HG03045 (cell line): ENCODE measurements at regions not wholly inside any gene's neighbourhood (a gene's known extent, or its start where the extent isn't known, plus 50 kb on each side); places are given as distances from the start of the nearest gene placed in this dataset.

Experiments used
- ATAC-seq: cut with Tn5 transposase; IDR thresholded peaks from one replicate; pipeline ENCODE4 v1.9.1; 2021; ENCODE audit warnings: mild to moderate bottlenecking, moderate library complexity; ENCODE audit not compliant: unreplicated experiment

DNA sequence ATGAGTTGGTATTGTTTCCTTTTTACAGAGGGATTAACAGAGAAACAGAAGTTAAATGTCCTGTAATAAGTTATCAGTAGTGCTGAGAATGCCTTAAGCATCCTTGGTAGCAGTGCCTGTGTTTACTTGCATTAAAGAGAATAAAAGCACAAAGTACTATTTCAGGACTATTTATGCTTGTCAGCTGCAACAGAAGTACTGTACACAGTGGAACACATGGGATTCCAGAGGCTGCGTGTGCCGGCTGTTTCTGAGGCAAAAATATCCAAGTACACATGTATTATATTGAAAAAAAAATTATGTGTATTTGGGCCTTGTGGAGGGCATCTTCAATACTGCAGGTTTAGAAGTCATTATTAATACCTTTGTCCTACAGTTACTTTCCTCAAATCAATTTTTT lies 58.2 kb upstream of the ACTBL2 start:
- ATAC-seq, result no peak

DNA sequence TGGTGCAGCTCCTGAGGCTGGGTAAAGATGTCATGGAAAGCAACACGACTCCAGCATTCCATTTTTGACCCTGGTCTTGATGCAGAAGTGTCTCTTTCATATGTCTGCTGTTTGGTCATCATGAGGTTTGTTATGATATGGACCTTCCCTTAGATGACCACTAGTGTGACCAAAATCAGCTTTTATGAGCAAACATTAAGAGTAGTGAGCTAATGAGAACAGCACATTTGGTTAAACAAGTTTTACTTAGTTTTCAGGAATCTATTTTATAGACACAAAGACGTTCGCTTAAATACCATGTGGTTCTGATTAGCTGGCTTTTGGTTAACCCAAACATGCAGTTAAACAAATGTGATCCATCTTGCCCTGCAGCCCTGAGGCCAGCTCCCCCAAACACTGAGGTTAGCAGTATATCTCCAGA lies 56.7 kb upstream of the ACTBL2 start:
- no peak for ATAC-seq

DNA sequence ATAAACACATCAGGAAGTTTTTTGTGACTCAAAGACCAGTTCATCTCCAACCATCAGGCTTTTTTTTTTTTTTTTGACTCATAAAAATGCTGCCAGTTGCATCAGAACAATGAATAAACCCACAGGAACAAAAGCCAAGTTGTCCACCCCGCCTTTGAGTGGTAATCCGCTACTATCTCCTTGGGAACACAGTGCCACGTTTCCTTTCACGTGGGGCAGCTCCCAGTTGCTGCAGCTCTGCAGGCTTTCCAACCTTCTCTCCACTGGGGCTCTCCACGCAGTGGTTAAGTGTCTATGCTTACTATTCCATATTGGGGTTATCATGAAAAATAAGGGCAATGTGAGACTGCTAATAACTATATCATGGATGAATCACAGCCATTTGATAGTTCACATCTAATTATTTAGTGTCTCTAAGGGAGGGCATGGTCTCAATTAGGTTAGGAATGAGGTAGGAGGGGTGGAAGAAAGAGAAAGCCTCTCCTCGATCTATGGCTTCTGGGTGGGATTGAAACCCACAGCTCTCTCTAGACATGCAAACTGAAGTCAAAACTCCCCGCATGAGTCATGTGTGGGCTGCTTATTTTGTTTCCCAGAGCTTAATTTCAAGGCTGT lies 55.8 kb upstream of the ACTBL2 start:
- no peak for ATAC-seq

DNA sequence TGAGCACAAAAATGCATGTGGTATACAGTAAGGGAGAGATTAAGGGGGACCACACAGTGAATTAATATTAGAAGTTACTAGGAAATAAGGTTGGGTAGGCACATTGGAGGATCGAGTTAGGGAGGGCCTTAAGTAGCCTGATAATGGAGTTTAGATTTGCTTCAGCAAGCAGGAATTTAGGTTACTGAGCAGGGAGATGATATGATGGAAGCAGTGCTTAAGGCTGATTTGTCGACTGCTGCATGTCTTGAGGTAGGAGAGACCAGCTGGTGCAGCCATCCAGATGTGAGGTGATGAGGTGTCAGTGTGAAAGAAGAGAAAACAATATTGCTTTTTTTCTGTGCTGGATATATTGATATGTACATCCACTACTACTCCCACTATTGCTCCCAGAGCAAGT lies 55.2 kb upstream of the ACTBL2 start:
- ATAC-seq, result no peak

DNA sequence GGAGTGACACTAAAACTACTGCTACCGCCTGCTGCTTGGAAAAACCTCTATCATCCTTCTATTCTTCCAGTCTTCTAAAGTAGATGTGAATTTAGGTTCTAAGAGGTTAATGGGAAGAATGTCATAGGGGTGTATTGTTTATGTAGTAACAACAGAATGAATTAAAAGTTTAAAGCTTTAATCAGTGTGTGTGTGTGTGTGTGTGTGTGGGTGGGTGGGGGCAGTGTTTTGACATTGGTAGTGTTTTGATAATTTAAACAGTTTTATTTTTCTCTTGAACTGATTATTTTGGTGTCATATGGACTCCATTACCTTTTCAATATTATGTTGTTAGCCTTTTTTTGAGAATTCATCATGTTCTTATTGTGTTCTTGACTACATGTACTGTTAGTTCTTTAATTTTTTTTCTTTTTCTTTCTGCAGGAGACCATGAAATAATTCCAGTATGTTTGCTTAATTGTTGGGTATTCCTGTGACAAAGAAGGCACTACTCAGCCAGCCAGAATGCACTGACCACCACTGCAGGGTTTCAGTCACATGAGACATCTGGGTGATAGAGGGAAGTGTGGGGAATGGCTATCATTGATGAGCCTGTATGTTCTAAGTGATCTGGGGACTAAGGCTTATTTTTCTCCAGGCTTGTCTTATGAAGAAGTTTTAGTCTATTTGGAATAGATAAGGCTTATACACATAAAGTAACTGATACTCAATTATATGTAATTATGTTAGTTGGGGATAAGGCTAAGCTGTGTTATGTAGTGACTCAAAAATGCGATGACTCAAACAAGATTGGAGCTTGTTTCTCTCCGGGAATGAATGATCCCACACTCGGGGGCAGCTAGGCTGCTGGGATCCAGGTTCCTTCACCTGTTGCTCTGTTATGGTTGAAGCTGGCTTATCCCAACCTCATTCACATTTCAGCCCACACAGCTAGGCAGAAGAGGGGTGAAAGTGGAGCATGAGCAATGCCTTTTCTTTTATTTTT lies 50.2 kb upstream of the ACTBL2 start:
- ATAC-seq, result no peak
